GM19455 (cell line): ENCODE measurements at regions not wholly inside any gene's neighbourhood (a gene's known extent, or its start where the extent isn't known, plus 50 kb on each side); places are given as distances from the start of the nearest gene placed in this dataset.

Experiments
- ATAC-seq: cut with Tn5 transposase; IDR thresholded peaks from one replicate; pipeline ENCODE4 v1.9.1; 2021; ENCODE audit not compliant: unreplicated experiment

- no peak for ATAC-seq
These were observed 192.8 kb downstream of the LY86 start for GRCh38 chr6:6781172-6781872.

- ATAC-seq: no peak
These were observed 193.3 kb downstream of the LY86 start for GRCh38 chr6:6781873-6782227.

GRCh38 chr6:6783721-6784120 is 195.2 kb downstream of the LY86 start:
- no peak for ATAC-seq

GRCh38 chr6:6784514-6785162 is 196.1 kb downstream of the LY86 start:
- ATAC-seq: no peak

- no peak for ATAC-seq
These were observed 196.6 kb downstream of the LY86 start for GRCh38 chr6:6785163-6785521.

GRCh38 chr6:6788394-6789032 is 200.0 kb downstream of the LY86 start:
- ATAC-seq: no peak

GRCh38 chr6:6790393-6790792 is 201.9 kb downstream of the LY86 start:
- no peak for ATAC-seq

- ATAC-seq: no peak
These were observed 202.4 kb downstream of the LY86 start for GRCh38 chr6:6790891-6791290.

- no peak for ATAC-seq
These were observed 205.1 kb downstream of the LY86 start for GRCh38 chr6:6793388-6794250.

GRCh38 chr6:6795393-6795792 is 206.9 kb downstream of the LY86 start:
- ATAC-seq: no peak

- no peak for ATAC-seq
These were observed 208.3 kb downstream of the LY86 start for GRCh38 chr6:6796818-6797217.

- no peak for ATAC-seq
These were observed 209.9 kb downstream of the LY86 start for GRCh38 chr6:6798448-6798860.

GRCh38 chr6:6801005-6801335 is 212.4 kb downstream of the LY86 start:
- ATAC-seq: no peak

GRCh38 chr6:6801635-6802218 is 213.2 kb downstream of the LY86 start:
- ATAC-seq: no peak

GRCh38 chr6:6803180-6803977 is 214.9 kb downstream of the LY86 start:
- ATAC-seq: peak; percentile 55

GRCh38 chr6:6804843-6805615 is 216.5 kb downstream of the LY86 start:
- no peak for ATAC-seq

GRCh38 chr6:6806844-6807518 is 218.5 kb downstream of the LY86 start:
- no peak for ATAC-seq

- no peak for ATAC-seq
These were observed 219.8 kb downstream of the LY86 start for GRCh38 chr6:6808343-6808742.

- ATAC-seq: no peak
These were observed 220.4 kb downstream of the LY86 start for GRCh38 chr6:6808915-6809314.
